ENCODE measurements at regions not wholly inside any gene's neighbourhood (a gene's known extent, or its start where the extent isn't known, plus 50 kb on each side); places are given as distances from the start of the nearest gene placed in this dataset.
"Not testable (repeated sequence)": the region's sequence is repeated elsewhere in the genome, so short reads cannot be mapped to it uniquely, and the experiment has no call there.

DNA sequence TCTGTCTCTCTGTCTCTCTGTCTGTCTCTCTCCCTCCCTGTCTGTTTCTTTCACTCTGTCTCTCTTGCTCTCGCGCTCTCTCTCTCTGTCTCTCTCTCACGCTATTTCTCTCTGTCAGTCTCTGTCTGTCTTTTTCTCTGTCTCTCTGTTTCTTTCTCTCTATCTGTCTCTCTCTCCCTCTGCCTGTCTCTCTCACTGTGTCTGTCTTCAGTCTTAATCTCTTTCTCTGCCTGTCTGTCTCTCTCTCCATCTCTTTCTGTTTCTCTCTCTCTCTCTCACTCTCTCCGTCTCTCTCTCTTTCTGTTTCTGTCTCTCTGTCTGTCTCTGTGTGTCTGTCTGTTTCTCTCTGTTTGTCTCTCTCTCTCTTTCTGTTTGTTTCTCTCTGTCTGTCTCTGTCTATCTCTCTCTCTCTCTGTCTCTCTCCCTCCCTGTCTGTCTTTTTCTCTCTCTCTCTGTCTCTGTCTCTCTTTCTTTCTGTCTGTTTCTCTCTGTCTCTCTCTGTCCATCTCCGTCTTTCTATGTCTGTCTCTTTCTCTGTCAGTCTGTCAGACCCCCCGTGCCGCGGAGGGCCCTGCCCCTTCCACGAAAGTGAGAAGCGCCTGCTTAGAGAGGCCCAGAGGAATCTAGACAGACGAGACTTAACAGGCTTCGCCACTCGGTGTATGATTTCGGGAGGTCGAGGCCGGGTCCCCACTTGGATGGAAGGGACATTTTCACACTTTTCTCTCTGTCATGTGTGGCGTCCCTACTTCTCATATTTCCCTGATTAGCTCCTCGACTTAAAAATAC lies 346.3 kb upstream of the DEFB115 start:
- Histone ChIP-seq H3K27me3 (no peaks in the 10 kb centered on the region), H3K9me3 (peaks cover 0 to 7% (median 0%) of the 10 kb centered on the region in 4 donors), H3K36me3 (no peaks in the 10 kb centered on the region), H3K27ac (no peak overlapping the region), H3K4me3 (no peak overlapping the region), H3K4me1 (no peaks in the 10 kb centered on the region)
- 73 to 85% methylated on average over 18 of the region's 18 CpGs for WGBS, 2 donors
- TF ChIP-seq, protein P1, sequence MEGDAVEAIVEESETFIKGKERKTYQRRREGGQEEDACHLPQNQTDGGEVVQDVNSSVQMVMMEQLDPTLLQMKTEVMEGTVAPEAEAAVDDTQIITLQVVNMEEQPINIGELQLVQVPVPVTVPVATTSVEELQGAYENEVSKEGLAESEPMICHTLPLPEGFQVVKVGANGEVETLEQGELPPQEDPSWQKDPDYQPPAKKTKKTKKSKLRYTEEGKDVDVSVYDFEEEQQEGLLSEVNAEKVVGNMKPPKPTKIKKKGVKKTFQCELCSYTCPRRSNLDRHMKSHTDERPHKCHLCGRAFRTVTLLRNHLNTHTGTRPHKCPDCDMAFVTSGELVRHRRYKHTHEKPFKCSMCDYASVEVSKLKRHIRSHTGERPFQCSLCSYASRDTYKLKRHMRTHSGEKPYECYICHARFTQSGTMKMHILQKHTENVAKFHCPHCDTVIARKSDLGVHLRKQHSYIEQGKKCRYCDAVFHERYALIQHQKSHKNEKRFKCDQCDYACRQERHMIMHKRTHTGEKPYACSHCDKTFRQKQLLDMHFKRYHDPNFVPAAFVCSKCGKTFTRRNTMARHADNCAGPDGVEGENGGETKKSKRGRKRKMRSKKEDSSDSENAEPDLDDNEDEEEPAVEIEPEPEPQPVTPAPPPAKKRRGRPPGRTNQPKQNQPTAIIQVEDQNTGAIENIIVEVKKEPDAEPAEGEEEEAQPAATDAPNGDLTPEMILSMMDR (IDR thresholded peaks at IDR 0.05): no peak
- no peak for TF ChIP-seq EP300 (IDR thresholded peaks at IDR 0.05)
- DNase-seq: no peak
- no peak for ATAC-seq (ENCODE audit: low FRiP score in 2 of 2)

DNA sequence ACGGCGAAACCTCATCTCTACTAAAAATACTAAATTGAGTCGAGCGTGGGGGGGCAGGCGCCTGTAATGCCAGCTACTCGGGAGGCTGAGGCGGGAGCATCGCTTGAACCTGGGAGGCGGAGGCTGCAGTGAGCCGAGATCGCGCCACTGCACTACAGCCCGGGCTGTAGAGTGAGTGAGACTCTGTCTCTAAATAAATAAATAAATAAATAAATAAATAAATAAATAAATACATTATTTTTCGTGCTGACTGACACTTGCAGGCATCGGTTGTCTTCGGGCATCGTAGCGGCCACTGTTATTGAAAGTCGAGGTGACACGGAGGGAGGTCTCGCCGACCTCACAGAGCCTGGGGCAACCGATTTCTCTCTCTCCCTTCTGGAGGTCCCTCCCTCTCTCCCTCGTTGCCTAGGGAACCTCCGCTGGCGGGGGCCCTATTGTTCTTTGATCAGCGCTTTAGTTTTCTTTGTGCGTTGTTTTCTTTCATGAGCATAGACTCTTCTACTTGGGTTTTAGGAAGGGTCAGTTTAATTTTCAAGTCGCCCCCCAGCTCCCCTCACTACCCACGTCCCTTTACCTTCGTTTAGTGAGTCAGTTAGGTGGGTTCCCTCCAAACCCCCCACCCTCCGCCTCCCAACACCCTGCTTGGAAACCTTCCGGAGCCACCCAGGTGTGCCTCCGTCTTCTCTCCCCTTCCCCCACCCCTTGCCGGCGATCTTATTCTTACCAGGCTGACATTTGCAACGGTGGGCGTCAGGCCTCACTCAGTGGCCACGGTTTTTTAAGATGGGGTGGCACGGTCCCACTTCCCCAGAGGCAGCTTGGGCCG lies 345.4 kb upstream of the DEFB115 start:
- 22 to 33% methylated on average over 40 of the region's 41 CpGs for WGBS, 2 donors
- H3K4me3 ChIP-seq; H3K9me3 ChIP-seq; H3K36me3 ChIP-seq; H3K4me1 ChIP-seq; DNase-seq; H3K27ac ChIP-seq; ATAC-seq (ENCODE audit: low FRiP score in 2 of 2); H3K27me3 ChIP-seq: not testable (repeated sequence)

DNA sequence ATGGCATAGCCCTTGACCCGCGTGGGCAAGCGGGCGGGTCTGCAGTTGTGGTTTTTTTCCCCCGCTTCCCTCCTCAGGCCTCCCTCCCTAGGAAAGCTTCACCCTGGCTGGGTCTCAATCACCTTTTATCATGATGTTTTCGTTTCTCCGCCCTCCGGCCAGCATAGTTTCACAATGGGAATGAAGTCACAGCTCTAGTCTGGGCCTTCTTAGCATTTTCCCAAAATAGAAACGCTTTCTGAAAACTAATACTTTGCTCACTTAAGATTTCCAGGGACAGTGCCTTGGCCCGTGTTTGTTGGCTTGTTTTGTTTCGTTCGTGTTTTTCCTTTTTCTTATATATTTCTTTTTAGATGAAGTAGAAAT lies 344.8 kb upstream of the DEFB115 start:
- not testable (repeated sequence) for H3K4me3 ChIP-seq
- WGBS, 2 donors: 8 to 35% methylated on average over 9 to 12 of the region's 12 CpGs

DNA sequence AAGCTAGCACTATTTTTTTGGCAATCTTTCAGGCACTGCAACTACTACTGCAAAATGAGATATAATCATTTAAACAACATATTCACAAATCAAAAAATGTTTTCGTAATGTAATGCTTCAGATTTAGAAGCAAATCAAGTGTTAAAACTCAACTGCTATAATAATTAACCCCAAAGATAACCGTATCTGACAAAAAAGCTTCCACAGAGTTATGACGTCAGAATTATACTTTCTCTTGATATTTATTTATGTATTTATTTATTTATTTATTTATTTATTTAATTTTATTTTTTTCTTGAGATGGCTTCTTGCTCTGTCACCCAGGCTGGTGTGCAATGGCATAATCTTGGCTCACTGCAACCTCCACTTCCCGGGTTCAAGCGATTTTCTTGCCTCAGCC lies 341.1 kb upstream of the DEFB115 start:
- DNase-seq; H3K27me3 ChIP-seq; H3K4me1 ChIP-seq; H3K27ac ChIP-seq; H3K4me3 ChIP-seq; H3K36me3 ChIP-seq; H3K9me3 ChIP-seq; ATAC-seq (ENCODE audit: low FRiP score in 2 of 2): not testable (repeated sequence)
- WGBS, 2 donors: 90 to 91% methylated on average over 5 of the region's 5 CpGs

More for the DNA sequence above, 344.8 kb upstream of the DEFB115 start:
- H3K4me1 ChIP-seq; H3K36me3 ChIP-seq; H3K27ac ChIP-seq; H3K9me3 ChIP-seq; ATAC-seq (ENCODE audit: low FRiP score in 2 of 2); DNase-seq; H3K27me3 ChIP-seq: not testable (repeated sequence)

DNA sequence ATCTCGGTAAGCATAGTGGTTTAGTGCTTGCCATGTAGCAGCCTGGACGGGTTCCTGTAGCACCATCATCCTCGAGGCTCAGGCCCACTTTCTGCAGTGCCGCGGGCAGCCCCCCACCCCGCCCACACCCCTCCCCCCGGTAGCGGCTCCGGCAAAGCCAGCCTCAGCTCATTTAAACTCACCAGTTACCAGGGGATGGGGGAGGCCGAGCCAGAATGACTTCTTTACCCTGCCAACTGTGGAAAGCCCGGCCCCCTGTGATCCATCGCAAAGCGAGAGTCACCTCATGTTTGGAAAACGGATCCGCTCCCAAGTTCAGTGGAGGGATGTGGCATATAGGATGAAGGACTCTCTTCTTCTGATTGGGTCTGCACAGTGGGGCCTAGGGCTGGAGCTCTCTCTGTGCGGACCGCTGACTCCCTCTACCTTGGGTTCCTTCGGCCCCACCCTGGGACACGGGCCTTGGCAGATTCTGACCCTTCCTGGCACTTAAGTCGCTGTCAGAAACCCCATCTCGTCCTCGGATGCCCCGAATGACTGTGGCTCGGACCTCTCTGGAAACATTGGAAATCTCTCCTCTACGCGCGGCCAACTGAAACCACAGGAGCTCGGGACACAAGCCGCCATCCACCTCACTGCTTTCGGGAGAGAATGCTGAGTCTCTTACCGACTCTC lies 337.8 kb upstream of the DEFB115 start:
- WGBS, 2 donors: 89 to 93% methylated on average over 21 to 24 of the region's 31 CpGs
- Histone ChIP-seq H3K27ac (no peak overlapping the region), H3K4me1 (no peaks in the 10 kb centered on the region), H3K9me3 (peaks cover 0 to 11% (median 7%) of the 10 kb centered on the region in 4 donors), H3K36me3 (no peaks in the 10 kb centered on the region), H3K27me3 (no peaks in the 10 kb centered on the region), H3K4me3 (no peak overlapping the region)
- ATAC-seq (ENCODE audit: low FRiP score in 2 of 2): no peak
- peak in 1 of 2 donors; percentile 27 for DNase-seq
- TF ChIP-seq POLR2AphosphoS5 (IDR thresholded peaks at IDR 0.05): no peak

DNA sequence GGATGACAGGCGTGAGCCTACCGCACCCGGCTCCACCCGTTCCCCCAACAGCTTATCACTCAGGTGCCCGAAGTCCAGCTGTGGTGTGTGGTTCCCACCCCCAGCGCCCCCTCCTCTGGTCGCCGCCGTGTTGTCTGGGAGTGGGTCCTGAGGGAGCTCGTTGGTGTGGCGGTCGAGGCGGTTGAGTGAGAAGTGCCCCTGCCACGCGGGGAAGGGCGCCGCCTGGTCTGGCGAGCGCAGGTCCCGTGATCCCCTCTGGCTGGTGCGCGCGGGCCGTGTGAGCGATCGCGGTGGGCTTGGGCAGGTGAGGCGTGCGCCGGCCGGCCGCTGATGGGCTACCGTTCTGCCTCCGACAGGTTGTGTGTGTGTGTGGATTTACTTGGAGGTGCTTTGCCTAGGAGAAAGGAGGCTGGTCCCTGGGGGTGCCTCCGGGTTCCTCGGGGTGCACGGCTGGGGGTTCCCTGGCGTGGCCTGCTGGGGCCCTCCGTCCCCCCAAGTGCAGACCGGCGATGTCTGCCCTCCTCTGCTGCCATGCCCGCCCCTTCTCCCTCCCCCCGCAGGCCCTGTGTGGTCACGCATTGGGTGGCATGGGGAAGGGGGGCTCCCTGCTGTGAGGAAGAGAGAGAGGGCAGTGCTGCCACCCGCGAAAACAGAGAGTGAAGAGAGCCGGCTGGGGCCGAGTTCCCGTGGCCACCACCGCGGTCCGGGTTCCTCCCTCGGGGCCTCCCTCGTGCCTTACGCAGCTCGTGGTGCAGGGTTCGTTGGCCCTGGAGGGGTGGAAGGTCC lies 336.0 kb upstream of the DEFB115 start:
- peaks cover 0 to 26% (median 10%) of the 10 kb centered on the region in 4 donors for H3K9me3 ChIP-seq
- WGBS, 2 donors: 85 to 88% methylated on average over 31 to 55 of the region's 57 CpGs
- DNase-seq (peak in 1 of 2 donors; percentile 73), ATAC-seq (ENCODE audit: low FRiP score in 2 of 2) (peak; percentile 36 to 55)
- H3K27ac ChIP-seq: no peak overlapping the region
- no peaks in the 10 kb centered on the region for H3K27me3 ChIP-seq
- H3K4me3 ChIP-seq: no peak overlapping the region
- H3K36me3 ChIP-seq: no peaks in the 10 kb centered on the region
- H3K4me1 ChIP-seq: no peaks in the 10 kb centered on the region
- TF ChIP-seq EP300 (IDR thresholded peaks at IDR 0.05) (no peak), POLR2AphosphoS5 (IDR thresholded peaks at IDR 0.05) (no peak), POLR2A (IDR thresholded peaks at IDR 0.05) (no peak)
- TF ChIP-seq, protein P1 (IDR thresholded peaks at IDR 0.05): no peak
